ENCODE measurements at regions not wholly inside any gene's neighbourhood (a gene's known extent, or its start where the extent isn't known, plus 50 kb on each side); places are given as distances from the start of the nearest gene placed in this dataset.
"Not testable (repeated sequence)": the region's sequence is repeated elsewhere in the genome, so short reads cannot be mapped to it uniquely, and the experiment has no call there.

DNA sequence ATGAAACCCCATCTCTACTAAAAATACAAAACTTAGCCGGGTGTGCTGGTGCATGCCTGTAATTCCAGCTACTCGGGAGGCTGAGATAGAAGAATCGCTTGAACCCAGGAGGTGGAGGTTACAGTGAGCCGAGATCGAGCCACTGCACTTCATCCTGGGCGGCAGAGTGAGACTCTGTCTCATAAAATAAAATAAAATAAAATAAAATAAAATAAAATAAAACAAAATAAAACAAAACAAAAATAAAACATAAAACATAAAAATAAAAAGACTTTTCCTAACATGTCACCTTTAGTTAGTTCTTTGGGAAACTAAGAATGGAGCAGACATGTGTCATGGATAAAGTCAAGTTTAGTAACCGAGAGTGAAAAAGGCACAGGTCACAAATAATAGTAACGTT, 1007.6 kb upstream of the EDIL3 start:
- TF ChIP-seq, protein P1, sequence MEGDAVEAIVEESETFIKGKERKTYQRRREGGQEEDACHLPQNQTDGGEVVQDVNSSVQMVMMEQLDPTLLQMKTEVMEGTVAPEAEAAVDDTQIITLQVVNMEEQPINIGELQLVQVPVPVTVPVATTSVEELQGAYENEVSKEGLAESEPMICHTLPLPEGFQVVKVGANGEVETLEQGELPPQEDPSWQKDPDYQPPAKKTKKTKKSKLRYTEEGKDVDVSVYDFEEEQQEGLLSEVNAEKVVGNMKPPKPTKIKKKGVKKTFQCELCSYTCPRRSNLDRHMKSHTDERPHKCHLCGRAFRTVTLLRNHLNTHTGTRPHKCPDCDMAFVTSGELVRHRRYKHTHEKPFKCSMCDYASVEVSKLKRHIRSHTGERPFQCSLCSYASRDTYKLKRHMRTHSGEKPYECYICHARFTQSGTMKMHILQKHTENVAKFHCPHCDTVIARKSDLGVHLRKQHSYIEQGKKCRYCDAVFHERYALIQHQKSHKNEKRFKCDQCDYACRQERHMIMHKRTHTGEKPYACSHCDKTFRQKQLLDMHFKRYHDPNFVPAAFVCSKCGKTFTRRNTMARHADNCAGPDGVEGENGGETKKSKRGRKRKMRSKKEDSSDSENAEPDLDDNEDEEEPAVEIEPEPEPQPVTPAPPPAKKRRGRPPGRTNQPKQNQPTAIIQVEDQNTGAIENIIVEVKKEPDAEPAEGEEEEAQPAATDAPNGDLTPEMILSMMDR (IDR thresholded peaks at IDR 0.05) = not testable (repeated sequence)
- TF ChIP-seq POLR2AphosphoS5 (IDR thresholded peaks at IDR 0.05; ENCODE audit: low read depth, low read length) = not testable (repeated sequence)

Data from Panc1 (cell line).